Smooth muscle cell (in vitro differentiated cells): ENCODE measurements at regions not wholly inside any gene's neighbourhood (a gene's known extent, or its start where the extent isn't known, plus 50 kb on each side); places are given as distances from the start of the nearest gene placed in this dataset.

Experiments
- DNase-seq: peaks from one replicate; lab custom pipeline; 2025; ENCODE audit not compliant: unreplicated experiment; lab: John Stamatoyannopoulos, UW
- H2AFZ ChIP-seq: fragments of 200-600 bp; sonication (generic); 2 replicates; pipeline ENCODE4 v1.6.0; 2016; ENCODE audit warnings: antibody characterized with exemption, low read depth, mild to moderate bottlenecking
- H3F3A ChIP-seq: fragments of 200-600 bp; sonication (generic); 2 replicates; pipeline ENCODE4 v1.6.0; 2017; ENCODE audit warnings: antibody characterized with exemption, low read depth
- H3K27ac ChIP-seq: fragments of 200-600 bp; sonication (generic); 2 replicates; pipeline ENCODE4 v1.5.1; 2016; ENCODE audit warnings: low read depth, mild to moderate bottlenecking
- H3K27me3 ChIP-seq: fragments of 200-600 bp; sonication (generic); 2 replicates; pipeline ENCODE4 v1.6.1; 2016; ENCODE audit warnings: low read depth, mild to moderate bottlenecking
- H3K36me3 ChIP-seq: fragments of 200-600 bp; sonication (generic); 2 replicates; pipeline ENCODE4 v1.5.1; 2016; ENCODE audit warnings: low read depth
- H3K4me1 ChIP-seq: fragments of 200-600 bp; sonication (generic); 2 replicates; pipeline ENCODE4 v1.5.1; 2016; ENCODE audit warnings: low read depth
- H3K4me2 ChIP-seq: fragments of 200-600 bp; sonication (generic); 2 replicates; pipeline ENCODE4 v1.6.0; 2016; ENCODE audit warnings: mild to moderate bottlenecking
- H3K4me3 ChIP-seq: fragments of 200-600 bp; sonication (generic); 2 replicates; pipeline ENCODE4 v1.5.1; 2016; ENCODE audit warnings: mild to moderate bottlenecking
- H3K79me2 ChIP-seq: fragments of 200-600 bp; sonication (generic); 2 replicates; pipeline ENCODE4 v1.6.0; 2016; ENCODE audit warnings: low read depth, mild to moderate bottlenecking
- H3K9ac ChIP-seq: fragments of 200-600 bp; sonication (generic); 2 replicates; pipeline ENCODE4 v1.6.0; 2016; ENCODE audit warnings: low read depth
- H3K9me3 ChIP-seq: fragments of 200-600 bp; sonication (generic); replicated peaks from 2 replicates; pipeline ENCODE4 v1.5.1; 2016; ENCODE audit warnings: low read depth
- H4K20me1 ChIP-seq: fragments of 200-600 bp; sonication (generic); 2 replicates; pipeline ENCODE4 v1.6.0; 2016; ENCODE audit warnings: low read depth
- WGBS: methylation state at CpG from one replicate; pipeline ENCODE4 v1.1.7; 2016; ENCODE audit warnings: low lambda C conversion rate; 5-methylcytosine and 5-hydroxymethylcytosine counted together
- TF ChIP-seq, protein P1 (sequence below): fragments of 200-600 bp; sonication (generic); IDR thresholded peaks from 2 replicates; pipeline ENCODE4 v1.5.1; 2017; ENCODE audit warnings: borderline replicate concordance, mild to moderate bottlenecking, antibody characterized with exemption; ENCODE audit not compliant: insufficient read depth, poor library complexity, severe bottlenecking

DNA sequence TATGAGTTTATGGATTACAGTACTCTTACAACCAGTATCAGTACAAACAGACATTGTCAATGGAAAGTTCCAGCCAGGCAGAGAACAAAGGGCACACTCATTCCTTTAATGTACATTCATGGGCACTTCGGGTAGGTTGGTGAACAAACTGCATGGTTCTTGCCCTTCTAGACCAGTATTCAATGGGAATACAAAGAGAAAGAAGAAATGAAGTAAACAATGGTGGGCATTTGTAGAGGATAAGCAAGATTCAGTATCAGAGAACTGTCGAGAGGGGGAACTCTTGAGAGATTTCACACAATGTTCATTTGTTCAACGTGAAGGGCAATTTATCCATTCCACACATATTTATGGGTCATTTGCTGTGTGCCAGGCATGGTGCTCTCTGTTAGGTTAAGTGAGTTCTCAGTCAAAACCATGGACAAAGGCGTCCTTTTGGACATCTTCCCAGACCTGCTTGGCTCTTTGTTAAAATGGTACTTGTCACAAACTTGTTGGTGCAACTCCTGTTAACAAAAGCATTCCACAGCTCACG, 714.8 kb downstream of the DHX35 start:
- WGBS = 53% methylated on average over 5 of the region's 5 CpGs
- TF ChIP-seq, protein P1, sequence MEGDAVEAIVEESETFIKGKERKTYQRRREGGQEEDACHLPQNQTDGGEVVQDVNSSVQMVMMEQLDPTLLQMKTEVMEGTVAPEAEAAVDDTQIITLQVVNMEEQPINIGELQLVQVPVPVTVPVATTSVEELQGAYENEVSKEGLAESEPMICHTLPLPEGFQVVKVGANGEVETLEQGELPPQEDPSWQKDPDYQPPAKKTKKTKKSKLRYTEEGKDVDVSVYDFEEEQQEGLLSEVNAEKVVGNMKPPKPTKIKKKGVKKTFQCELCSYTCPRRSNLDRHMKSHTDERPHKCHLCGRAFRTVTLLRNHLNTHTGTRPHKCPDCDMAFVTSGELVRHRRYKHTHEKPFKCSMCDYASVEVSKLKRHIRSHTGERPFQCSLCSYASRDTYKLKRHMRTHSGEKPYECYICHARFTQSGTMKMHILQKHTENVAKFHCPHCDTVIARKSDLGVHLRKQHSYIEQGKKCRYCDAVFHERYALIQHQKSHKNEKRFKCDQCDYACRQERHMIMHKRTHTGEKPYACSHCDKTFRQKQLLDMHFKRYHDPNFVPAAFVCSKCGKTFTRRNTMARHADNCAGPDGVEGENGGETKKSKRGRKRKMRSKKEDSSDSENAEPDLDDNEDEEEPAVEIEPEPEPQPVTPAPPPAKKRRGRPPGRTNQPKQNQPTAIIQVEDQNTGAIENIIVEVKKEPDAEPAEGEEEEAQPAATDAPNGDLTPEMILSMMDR = peak; percentile 15
- Histone ChIP-seq H3K9ac (no peak overlapping the region), H3K27ac (no peak overlapping the region), H3K36me3 (no peaks in the 10 kb centered on the region), H3K27me3 (no peaks in the 10 kb centered on the region), H3K4me3 (no peak overlapping the region), H3K79me2 (no peaks in the 10 kb centered on the region), H3K4me2 (no peak overlapping the region), H3K4me1 (no peaks in the 10 kb centered on the region), H2AFZ (no peak overlapping the region), H3F3A (no peaks in the 10 kb centered on the region), H3K9me3 (no peaks in the 10 kb centered on the region), H4K20me1 (no peaks in the 10 kb centered on the region)
- no peak for DNase-seq

GRCh38 chr20:39676241-39676640, 714.1 kb downstream of the DHX35 start:
- 95% methylated on average over 6 of the region's 6 CpGs for WGBS
- DNase-seq = no peak
- no peaks in the 10 kb centered on the region for H3K27me3 ChIP-seq

DNA sequence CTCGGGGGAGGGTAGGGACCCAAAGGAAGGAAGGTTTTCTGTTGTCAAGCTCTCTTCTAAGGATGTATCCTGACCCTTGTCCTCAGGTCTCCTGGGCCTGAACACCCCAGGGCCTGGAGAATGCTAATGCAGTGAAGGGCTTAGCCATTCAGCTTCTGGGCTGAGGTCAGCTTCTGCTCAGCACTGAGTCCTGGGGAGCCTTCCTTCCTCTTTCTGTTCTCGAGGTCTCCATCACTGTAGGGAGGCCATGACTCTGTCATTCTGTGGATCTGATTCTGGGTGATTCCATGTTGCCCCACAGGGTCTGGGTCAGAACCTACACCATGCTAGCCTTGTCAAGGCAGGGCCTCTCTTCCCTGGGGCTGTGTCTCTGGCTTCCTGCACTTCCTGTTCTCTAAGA, 712.7 kb downstream of the DHX35 start:
- no peaks in the 10 kb centered on the region for H3F3A ChIP-seq
- TF ChIP-seq, protein P1 = no peak
- WGBS = 81% methylated on average over 2 of the region's 2 CpGs
- no peaks in the 10 kb centered on the region for H4K20me1 ChIP-seq
- no peak overlapping the region for H2AFZ ChIP-seq
- no peak overlapping the region for H3K4me2 ChIP-seq
- H3K79me2 ChIP-seq = no peaks in the 10 kb centered on the region
- DNase-seq = no peak
- no peak overlapping the region for H3K4me3 ChIP-seq
- no peaks in the 10 kb centered on the region for H3K36me3 ChIP-seq
- H3K27ac ChIP-seq = no peak overlapping the region
- H3K4me1 ChIP-seq = no peaks in the 10 kb centered on the region
- H3K27me3 ChIP-seq = no peaks in the 10 kb centered on the region
- H3K9me3 ChIP-seq = no peaks in the 10 kb centered on the region
- H3K9ac ChIP-seq = no peak overlapping the region

More at GRCh38 chr20:39676241-39676640, 714.1 kb downstream of the DHX35 start:
- Histone ChIP-seq H3K27ac (no peak overlapping the region), H3K36me3 (no peaks in the 10 kb centered on the region), H3F3A (no peaks in the 10 kb centered on the region), H3K4me2 (no peak overlapping the region), H4K20me1 (no peaks in the 10 kb centered on the region), H3K4me3 (no peak overlapping the region), H3K4me1 (no peaks in the 10 kb centered on the region), H2AFZ (no peak overlapping the region), H3K9ac (no peak overlapping the region), H3K79me2 (no peaks in the 10 kb centered on the region), H3K9me3 (no peaks in the 10 kb centered on the region)
- TF ChIP-seq, protein P1 = no peak

GRCh38 chr20:39670988-39671387, 708.8 kb downstream of the DHX35 start:
- Histone ChIP-seq H3K4me1 (peaks cover 3% of the 10 kb centered on the region), H3K27me3 (no peaks in the 10 kb centered on the region), H3K9me3 (no peaks in the 10 kb centered on the region), H3K4me2 (no peak overlapping the region), H3F3A (no peaks in the 10 kb centered on the region), H3K4me3 (no peak overlapping the region), H4K20me1 (no peaks in the 10 kb centered on the region), H3K27ac (no peak overlapping the region), H3K9ac (no peak overlapping the region), H3K79me2 (no peaks in the 10 kb centered on the region), H3K36me3 (no peaks in the 10 kb centered on the region), H2AFZ (no peak overlapping the region)
- no peak for DNase-seq
- 93% methylated on average over 2 of the region's 2 CpGs for WGBS
- TF ChIP-seq, protein P1 = no peak
